ENCODE measurements at regions not wholly inside any gene's neighbourhood (a gene's known extent, or its start where the extent isn't known, plus 50 kb on each side); places are given as distances from the start of the nearest gene placed in this dataset.

DNA sequence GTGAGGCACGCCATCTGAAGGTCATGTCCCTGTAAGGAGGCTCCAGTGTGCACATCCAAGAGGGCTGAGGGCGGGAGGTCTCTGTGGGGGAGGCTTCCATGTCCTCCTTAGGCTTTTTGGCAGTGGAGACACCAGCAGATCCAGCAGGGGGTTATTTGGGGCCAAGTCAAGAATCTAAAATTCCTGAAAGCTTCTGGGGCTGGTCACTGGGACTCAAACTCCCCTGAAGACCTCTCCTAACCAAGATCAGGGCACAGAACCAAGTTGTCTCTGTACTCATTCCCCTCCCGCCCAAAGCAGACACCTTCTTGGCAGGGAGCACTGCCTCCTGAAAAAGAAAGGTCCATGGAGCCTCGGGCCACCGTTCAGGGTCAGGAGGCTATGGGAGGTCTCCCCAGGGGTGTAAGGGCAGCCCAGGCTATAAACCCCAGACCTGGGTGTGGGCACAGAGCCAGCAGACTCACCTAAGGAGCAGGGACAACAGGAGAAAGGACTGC, 127.4 kb upstream of the ADRA1B start:
- no peak for DNase-seq (ENCODE audit: low read depth)
- TF ChIP-seq, protein P1, sequence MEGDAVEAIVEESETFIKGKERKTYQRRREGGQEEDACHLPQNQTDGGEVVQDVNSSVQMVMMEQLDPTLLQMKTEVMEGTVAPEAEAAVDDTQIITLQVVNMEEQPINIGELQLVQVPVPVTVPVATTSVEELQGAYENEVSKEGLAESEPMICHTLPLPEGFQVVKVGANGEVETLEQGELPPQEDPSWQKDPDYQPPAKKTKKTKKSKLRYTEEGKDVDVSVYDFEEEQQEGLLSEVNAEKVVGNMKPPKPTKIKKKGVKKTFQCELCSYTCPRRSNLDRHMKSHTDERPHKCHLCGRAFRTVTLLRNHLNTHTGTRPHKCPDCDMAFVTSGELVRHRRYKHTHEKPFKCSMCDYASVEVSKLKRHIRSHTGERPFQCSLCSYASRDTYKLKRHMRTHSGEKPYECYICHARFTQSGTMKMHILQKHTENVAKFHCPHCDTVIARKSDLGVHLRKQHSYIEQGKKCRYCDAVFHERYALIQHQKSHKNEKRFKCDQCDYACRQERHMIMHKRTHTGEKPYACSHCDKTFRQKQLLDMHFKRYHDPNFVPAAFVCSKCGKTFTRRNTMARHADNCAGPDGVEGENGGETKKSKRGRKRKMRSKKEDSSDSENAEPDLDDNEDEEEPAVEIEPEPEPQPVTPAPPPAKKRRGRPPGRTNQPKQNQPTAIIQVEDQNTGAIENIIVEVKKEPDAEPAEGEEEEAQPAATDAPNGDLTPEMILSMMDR (IDR thresholded peaks at IDR 0.05; ENCODE audit: control insufficient read depth, insufficient read depth, low read depth, low read length, missing control alignments): no peak
- no peak overlapping the region for H3K4me3 ChIP-seq (ENCODE audit: control insufficient read depth, low read depth, low read length)

DNA sequence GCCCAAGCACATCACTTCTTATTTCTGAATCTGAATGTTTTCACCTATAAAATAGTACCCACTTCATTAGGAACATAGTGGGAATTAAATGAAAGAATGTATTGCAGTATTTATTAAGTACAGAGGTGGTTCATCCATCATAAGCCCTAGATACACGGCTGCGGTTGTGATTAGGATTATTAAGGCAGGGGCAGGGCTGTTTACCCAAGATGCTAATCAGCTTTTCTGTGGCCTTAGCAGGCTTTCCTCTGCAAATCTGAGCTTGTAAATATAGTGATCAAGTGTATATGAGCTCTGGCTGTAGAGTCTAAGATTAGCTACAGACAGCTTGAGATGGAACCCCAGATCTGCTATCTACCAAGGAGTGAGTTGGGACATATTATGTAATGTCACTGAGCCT, 124.1 kb upstream of the ADRA1B start:
- TF ChIP-seq, protein P1 (IDR thresholded peaks at IDR 0.05; ENCODE audit: control insufficient read depth, insufficient read depth, low read depth, low read length, missing control alignments): no peak
- DNase-seq (ENCODE audit: low read depth): no peak

DNA sequence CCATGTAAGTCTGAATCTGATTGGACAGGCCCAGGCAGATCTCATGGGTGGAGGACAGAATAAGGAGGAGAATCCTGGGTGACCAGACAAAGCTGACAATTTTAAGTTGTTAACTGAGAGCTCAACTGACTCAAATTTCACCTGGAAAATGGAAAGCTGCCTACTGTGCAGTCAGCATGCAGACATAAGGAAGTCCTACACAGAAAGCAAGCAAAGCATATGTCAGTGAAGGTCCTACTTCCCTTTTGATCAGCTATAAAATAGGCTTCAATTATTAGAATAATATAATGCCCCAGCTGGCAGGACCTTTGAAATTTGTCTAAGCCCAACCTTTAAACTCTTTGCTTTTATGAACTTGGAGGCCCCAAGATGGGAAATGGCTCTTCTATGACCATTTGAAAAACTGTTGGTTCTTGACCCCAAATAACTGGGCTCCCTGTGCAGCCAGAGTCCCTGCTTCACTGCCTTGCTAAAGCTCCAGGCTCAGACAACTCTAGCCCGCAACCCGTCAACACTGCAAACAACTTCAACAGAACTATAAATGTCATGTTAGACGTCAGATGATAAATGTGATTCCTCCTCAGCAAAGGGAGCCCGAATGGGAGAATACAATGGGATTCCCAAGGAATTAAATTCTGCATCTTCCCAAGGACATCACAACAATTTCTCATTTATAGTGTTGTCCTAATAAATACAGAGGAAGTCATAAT, 118.9 kb upstream of the ADRA1B start:
- no peak overlapping the region for H3K4me3 ChIP-seq (ENCODE audit: control insufficient read depth, low read depth, low read length)
- no peak for DNase-seq (ENCODE audit: low read depth)
- TF ChIP-seq, protein P1 (IDR thresholded peaks at IDR 0.05; ENCODE audit: control insufficient read depth, insufficient read depth, low read depth, low read length, missing control alignments): no peak

More for the DNA sequence above, 124.1 kb upstream of the ADRA1B start:
- H3K4me3 ChIP-seq (ENCODE audit: control insufficient read depth, low read depth, low read length): no peak overlapping the region

DNA sequence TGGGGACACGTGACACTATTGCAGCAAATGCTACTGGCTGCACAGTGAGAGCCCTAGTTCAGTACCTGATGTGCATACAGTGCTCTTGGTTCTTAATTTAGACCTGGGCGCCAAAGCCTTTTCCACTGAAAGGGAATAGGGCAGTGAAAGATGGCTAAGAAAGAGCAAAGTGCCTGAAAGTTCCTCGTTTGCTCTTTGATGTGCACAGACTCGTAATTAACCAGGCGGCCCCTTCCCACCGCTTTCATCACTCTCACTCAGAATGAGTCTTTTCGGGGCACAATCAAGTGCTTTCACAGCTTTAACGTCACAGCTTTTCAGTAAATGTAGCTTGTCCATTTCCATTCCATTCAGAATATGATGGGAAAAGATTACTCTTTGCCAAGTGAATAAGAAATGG, 116.6 kb upstream of the ADRA1B start:
- no peak overlapping the region for H3K4me3 ChIP-seq (ENCODE audit: control insufficient read depth, low read depth, low read length)
- DNase-seq (ENCODE audit: low read depth): no peak
- TF ChIP-seq, protein P1 (IDR thresholded peaks at IDR 0.05; ENCODE audit: control insufficient read depth, insufficient read depth, low read depth, low read length, missing control alignments): no peak

DNA sequence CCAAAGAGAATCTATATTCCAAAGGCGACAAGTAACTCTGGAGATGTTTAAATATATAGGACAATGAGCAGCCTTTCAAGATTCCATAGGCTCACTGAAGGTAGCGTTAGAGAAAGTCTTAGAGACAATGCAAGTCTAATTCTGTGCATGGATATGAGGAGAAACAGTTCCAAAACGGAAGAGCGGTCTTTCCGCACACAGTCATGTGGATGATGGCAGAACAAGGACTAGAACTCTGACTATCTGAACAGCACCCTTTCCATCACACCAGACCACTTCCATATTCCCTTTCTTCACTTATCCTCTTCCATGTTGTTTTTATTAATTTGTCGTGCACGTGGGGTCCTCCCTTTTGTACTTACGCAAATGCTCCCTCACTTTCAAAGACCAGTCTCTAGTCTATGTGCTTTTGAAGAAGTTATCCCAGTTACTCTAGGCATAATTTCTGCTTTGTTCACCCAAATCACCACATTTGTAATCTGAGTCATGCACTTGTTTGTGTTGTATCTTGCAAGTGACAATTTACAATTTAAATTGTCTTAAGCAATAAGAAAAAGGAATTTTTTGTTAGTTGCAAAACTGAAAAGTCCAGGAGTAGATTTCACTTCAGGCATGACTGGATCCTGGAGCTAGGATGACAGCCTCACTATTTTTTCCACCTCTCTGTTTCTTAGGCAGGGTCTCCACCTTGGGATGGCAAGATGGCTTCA, 116.0 kb upstream of the ADRA1B start:
- TF ChIP-seq, protein P1 (IDR thresholded peaks at IDR 0.05; ENCODE audit: control insufficient read depth, insufficient read depth, low read depth, low read length, missing control alignments): no peak
- H3K4me3 ChIP-seq (ENCODE audit: control insufficient read depth, low read depth, low read length): no peak overlapping the region

DNA sequence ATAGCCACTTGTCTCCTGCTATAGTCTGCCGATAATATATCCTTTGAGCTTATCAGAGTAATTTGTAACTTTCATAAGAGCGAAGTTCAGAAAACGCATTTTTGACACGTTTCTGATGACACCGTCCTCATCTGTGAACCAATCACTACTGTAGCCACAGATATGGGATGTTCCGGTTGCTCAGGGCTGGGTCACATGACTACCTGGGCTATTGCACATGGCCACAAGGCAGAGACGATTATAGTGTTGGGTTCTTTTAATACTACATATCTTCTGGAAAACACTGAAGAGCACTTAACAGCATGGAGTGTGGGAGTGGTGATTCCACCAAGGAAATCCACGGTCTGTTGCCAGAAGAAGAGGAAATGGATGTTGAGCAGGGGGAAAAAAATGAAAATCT, 115.0 kb upstream of the ADRA1B start:
- TF ChIP-seq, protein P1 (IDR thresholded peaks at IDR 0.05; ENCODE audit: control insufficient read depth, insufficient read depth, low read depth, low read length, missing control alignments): no peak
- DNase-seq (ENCODE audit: low read depth): no peak
- no peak overlapping the region for H3K4me3 ChIP-seq (ENCODE audit: control insufficient read depth, low read depth, low read length)

More for the DNA sequence above, 116.0 kb upstream of the ADRA1B start:
- DNase-seq (ENCODE audit: low read depth): no peak
